CD1c-positive myeloid dendritic cell (primary cell): ENCODE measurements at regions not wholly inside any gene's neighbourhood (a gene's known extent, or its start where the extent isn't known, plus 50 kb on each side); places are given as distances from the start of the nearest gene placed in this dataset.

Experiments used
- DNase-seq: peaks from one replicate; pipeline ENCODE4 v3.0.0-alpha.2; 2016; ENCODE audit errors: extremely low spot score

DNA sequence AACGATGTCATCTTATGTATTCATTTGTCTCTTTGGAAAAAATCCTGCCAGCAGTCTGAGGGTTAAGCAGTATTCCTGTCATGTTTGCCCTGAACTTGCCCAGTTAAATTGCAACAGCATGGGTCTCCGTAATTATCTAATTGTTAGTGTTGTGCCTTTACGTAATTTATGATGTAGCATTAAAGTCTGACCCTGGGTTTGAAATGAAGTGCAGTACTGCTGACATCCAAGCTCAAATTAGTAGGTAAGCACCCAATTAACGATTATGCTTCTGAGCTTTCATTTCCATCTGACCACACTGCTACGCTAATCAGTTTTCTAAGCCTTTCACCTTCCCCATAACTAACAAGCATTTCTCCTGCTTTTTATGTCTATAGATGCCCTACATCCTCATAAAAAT, 241.8 kb downstream of the ARRDC4 start:
- no peak for DNase-seq

DNA sequence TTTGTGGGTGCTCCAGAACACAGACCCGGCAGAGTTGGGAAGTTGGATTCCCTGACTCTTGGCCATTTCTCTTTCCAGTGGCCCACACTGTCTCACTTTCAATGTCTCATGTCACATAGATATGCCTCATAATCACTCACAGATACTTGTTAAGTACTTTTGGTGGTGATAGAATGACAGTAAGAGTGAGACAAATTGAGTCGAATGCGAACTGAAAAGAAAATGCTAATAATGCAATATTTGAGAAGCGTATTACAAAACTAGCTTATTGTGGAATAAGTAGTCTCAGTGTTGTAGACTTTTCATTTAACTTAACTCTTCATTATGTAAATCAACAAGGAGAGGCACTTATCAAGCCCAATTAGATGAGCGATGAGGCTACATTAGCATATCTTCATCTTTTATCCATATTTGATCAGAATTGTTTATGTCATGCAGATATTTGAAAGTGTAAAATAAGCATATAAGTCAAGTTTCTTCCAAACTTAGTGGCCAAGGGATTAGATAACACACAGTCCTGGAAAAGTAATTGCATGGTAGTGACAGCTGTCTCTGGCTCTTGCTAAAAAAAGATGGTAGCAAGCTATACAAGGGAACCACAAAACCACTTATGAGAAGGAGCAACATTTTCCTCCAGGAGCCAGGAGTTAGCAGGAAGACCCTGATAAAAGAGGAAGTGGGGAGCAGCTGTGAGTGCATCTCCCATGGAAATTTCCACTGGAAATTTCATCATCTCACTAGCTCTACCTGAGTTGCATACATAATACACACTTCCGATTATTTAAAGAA, 243.6 kb downstream of the ARRDC4 start:
- no peak for DNase-seq

DNA sequence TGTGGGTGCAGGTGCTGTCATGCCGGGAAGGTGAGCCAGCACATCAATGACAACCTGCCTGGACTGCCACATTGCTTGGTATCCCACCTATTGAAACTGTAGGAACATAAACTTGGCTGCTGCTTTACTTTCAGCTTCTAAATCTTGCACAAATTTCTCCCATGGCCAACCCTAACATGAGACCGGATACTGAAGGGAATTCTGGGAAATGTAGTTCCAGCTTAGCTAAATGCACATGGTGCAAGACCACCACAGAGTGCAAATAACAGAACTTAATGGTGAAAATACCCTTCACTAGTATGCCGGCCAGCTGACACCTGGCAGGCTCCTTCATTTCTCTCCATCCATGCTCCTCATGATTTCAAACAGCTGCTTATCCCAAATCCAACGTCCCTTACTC, 247.4 kb downstream of the ARRDC4 start:
- DNase-seq, result no peak

DNA sequence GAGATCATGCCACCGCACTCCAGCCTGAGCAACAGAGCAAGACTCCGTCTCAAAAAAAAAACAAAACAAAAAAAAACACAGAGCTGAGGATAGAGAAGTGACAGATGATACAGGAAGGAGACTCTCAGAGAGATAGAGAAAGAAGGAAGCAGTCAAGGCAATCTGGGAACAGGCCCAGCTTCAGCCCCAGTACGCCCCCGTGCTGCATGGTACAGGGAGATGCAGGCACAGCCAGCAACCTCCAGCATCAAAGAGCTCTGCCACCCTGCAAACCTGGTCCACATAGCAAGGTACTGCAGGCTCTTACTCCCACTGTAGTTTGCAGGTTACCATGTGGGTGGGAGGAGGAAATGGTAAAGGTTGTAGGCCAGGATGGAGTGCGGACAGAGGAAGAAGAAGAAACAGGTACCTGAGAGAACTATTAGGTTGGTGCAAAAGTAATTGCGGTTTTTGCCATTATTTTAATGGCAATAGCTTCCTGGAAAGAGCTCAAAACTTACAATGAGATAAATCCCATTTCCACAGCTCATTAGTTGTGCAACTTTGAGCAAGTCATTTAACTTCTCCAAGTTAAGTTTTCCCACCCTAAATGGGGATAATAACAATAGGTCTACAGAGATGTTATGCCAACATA, 253.0 kb downstream of the ARRDC4 start:
- no peak for DNase-seq

DNA sequence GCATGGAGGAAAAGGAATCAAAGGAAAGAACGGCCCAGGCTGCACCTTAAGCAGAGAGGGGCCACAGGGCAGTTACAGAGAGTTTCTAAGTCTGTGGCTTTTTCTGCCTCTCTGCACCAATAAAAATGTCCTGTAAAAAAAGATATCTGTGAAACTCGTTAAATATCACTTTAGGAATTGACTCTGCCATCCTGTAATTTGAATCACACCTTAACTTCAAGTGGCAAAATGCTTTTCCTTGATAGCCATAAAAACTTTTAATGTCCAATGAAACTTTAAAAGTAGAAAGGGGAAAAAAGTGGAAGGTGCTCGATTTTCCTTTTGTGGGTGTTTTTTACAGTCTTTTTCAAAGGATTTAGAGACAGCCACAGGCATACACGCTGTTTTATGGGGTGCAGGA, 255.7 kb downstream of the ARRDC4 start:
- no peak for DNase-seq

DNA sequence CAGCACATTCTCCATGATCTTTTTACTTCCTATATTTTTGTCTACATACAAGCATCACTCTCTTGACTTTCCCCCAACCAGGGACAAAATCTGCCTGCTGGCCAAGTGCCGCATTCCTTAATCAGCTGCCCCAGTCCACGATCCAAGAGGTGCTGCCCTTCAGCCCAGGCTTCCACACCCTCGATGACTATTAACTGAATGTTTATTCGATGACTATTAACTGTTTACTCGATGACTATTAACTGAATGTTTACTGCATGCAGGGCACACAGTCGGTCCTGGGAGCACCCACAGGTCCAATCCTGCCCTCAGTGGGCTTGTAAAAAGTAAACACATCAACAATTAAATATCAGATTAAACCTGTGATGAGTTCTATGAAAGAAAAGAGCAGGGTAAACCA, 256.9 kb downstream of the ARRDC4 start:
- DNase-seq, result no peak

DNA sequence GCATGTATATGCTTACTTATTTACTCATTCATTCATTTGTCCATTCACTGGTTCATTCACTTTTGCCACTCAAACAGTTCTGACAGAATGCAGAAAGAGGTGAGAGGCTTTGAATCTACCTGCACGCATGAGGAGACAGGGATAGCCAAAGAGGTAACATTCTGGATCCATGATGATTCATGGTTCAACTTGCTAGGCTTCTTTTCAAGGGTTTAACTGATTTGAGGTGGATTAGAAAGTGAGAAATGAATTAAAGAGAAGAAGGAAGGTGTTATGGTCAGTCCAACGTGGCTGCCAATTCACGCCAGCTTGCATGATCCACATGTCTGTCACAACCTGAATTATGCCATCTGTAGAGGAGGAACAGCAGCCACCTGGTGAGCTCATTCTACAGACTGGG, 260.6 kb downstream of the ARRDC4 start:
- no peak for DNase-seq

DNA sequence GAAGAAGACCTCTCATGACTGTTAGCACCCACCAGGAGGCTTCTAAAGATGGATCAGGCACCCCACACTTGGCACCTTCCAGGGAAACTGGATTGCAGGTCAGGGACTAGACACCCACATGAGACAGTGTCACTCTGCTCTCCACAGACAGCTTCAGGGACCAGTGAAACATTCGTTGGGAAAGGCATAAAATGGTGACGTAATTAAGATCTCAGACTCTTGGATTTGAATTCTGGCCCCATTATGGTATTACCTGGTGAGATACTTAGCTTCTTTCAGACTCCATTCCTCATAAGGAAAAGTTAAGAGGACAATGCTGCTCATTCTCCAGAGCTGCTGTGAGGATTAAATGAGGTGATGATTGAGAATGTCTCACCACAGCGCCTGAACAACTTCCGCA, 261.1 kb downstream of the ARRDC4 start:
- DNase-seq, result no peak

DNA sequence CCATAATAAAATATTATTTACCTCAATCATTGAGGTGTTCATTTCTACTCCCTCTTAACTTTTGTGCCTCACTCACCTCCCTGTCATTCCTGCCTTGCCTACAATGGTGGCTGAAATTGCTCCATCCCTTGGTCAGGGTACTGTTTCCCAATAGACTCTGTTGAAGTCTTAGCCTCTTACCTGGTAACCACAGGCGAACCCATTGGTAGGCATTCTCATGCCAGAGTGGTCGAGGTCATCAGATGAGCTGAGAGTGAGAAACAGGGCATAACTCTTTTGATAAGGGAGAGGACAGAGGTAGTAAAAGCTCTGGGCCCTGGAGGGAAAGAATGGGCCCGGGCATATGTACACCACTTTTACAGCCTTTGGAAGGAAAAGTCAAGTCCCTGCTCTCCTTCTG, 265.6 kb downstream of the ARRDC4 start:
- no peak for DNase-seq

DNA sequence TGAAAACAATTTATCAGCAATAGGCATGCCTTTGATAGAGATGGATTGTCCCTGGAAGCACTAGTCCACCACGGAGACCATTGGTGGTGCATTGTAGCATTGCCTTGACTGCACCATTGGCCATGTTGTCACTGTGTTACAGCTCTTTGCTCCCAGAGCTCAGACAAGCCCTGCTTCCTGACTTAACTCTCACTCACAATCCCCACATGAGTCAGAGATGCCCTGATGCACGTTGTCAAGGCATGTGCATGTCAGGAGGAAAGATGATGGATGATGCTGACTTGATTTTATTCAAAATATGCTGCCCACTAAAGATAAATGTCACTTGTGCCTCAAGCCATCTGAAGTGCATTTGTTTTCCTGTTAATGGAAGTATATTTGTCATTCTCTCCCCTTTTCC, 266.1 kb downstream of the ARRDC4 start:
- no peak for DNase-seq

DNA sequence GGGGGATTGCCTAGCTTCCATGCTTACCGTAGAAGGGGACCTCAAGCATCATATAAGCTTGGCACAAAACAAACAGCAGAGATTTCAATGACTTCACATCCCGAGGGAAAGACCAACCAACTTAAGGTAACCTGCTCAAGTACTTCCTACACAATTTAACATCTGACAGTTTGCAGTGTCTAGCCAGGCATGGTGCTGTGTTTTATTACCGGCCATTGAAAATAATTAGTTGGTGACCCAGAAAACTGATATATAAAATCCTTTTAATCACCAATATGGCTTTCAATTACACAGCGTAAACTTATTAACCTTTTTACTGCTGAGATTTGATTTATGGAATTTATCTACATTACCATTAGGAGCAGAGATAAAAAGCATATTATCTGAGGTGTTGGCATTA, 268.3 kb downstream of the ARRDC4 start:
- no peak for DNase-seq

DNA sequence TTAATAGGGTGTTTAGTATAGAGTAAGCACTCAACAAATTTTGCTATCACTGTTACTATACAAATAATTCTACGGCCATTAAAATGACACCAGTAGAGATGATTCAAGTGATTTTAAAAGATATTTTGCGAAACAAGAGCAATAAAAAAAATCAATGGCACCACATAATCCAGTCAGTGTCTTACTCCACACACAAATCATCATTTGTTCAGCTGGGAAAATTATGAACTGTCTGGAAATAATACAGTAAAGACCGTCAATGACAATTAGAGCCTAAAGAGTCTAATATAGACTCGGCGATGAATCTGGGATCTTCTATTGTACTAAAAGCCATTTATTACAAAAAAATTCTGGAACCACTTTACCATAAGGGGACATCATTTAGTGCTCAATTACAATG, 270.5 kb downstream of the ARRDC4 start:
- DNase-seq, result no peak

DNA sequence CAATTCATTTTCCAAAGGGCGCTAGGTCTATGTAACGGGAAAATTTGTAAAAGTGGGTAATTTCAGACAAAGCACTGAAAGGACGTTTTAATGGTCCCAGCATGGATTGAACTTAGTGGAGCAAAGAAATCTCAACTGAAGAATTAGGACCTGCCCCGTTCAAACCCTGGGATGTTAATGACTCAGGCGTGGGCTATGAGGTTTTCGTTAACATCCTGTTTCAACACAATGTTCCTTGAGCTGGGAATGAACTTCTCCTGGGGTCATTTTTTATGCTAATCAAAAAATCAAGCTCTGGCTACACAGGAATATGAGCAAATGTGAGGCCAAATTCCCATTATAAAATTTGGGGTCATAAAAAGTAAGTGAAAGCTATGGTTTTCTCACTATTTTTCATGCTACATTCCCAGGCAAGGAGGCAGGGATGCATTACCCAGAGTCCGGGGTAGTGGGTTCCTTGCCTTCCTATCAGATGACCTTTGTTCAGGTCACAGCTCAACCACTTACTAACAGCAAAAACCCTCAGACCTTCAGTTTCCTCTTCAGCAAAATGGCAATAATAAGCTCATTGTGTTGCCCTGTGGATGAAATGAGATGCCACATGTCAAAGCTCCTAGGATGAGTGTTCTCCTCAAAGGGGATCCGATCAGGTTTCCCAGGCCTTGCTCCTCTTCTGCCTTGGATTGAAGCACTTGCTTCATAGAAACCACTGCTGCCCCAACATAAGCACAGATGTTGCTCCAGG, 271.4 kb downstream of the ARRDC4 start:
- DNase-seq, result no peak

DNA sequence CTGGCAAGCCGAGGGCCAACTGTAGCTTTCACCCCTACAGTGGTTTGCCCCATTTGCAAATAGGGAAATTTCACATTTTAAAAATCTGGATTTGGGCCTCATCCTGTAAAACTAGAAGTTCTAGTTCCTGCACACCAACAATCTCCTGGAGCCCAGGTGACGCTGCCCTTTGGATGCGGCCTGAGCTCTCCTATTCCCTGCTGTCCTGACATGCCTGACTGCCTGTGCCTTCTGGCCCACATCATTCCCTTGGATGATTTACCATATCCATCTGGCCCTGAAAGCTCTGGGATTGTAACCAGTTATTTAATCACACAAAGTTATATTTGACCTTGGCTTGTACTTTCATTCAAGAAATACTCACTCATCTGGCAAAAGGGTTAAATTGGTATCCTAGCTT, 272.3 kb downstream of the ARRDC4 start:
- no peak for DNase-seq

DNA sequence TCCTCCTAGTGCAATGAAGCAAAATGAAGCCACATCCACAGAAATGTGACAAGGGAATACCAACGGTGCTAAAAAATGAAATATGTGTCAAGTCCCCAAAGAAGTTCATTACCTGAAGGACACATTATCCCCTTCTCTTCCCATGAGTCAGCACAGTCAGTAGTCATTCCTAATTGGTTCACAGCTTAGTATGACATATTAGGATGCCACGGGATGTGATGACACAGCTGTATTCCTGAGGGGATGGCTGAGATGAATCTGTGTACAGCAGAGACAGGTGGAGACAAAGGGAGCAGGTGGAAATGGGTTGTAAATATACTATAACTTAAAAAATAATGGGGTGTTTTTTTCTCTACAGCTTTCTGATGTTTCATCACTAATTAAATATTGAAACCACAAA, 273.4 kb downstream of the ARRDC4 start:
- DNase-seq, result no peak

DNA sequence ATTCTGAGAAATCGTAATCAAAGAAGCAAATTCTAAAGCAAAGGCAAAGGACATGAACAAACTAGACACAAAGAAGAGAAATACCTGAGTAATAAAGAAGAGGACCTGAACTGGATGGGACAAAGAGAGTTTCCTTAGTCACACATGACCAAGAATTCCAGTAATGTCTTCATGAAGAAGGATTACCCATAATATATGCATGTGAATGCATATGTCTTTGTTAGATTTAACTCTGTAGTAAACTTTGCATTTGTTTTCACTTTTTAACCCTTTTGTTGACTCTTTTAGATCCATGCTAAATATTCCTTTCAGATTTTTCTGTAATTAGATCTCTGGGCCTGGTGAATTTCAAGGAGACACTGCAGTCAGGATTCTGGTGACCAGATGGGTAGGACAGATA, 279.8 kb downstream of the ARRDC4 start:
- DNase-seq, result no peak

DNA sequence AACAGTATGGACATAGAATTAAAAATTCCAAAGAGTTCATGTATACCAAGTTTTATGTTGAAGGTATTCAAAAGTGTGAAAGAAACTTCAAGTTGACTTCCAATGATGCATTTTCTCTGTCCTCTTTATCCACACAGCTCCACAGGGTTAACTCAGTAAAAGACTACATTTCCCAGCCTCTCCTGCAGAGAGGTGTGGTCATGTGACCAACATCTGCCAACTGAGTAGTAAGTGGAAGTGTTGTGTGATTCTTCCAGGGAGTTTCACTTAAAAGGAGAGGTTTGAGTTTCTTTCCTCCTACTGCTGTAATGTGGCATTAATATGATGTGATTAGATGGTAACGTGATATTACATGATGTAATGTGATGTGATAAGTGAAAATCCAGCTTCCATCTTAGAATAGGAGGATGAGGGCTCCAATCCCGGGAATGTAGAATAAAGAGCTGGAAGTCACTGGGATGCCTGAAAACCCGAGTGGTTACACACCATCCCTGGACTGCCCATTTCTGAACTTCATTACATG, 280.6 kb downstream of the ARRDC4 start:
- no peak for DNase-seq

DNA sequence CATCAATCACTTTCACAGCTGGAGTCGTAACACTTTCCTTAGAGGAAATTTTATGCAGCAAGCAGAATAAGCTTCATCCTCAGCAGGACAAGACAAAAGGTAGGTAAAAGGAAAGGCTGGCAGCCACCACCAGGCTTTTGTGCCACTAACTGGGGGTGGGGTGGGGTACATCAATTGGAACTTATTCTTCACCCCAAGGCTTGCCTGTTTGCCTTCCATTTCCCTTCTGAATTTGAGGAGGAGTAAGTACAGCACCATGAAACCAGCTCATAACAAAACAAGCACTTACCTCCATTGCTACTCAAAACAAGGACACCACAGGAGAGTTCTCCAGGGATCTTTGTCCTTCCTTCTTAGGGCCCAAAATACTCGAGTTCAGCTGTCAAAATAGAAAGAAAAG, 296.8 kb downstream of the ARRDC4 start:
- DNase-seq, result no peak

DNA sequence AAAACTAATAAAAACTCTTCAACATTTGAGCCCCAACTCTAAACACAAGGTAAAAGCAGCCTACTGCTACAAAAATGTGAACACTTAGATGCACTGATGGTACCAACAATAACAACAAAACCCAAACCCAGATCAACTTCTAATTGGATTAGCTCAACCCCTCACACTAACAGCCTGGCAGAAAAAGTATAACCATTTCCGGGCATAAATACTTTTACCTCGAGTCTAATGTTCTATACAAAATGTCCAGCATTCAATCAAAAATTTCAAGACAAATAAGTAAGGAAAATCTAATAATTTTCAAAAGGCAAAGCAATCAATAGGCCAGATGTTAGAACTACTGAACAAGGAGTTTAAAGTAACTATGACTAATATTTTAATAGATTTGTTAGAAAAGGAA, 303.3 kb downstream of the ARRDC4 start:
- DNase-seq, result no peak

DNA sequence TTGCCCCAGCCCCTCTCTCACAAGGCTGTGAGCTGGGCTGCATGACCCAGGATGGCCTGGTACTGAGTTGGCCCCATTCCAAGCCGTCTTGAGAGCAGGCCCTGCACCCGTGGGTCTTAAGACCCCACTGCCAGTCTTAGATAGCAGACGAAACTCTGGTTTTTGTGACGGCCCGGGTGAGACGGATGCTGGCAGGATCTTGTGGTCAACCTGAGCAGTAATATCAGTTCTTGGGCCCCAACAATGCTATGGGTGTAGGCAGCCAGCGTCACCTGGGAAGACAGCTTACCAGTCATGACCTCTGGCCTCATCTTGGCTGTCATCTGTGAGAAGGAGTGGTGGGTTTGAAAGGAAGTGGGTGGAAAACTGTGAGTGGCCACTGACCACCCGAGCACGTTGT, 305.8 kb downstream of the ARRDC4 start:
- DNase-seq, result no peak

DNA sequence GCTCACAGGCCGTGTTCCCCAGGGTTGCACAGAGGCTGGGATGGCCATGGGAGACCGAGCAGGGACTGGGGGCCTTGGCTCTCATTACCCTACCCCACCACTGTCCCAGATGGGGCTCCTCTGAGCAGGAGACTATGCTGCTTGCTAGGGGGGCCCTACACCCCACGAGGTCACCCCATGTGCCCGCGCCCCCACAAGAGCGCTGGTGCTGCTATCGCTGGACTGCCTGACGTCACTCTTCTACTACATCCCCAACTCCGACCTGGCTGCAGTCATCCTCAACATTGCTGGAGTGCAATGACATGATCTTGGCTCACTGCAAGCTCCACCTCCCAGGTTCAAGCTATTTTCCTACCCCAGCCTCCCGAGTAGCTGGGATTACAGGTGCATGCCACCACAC, 307.7 kb downstream of the ARRDC4 start:
- no peak for DNase-seq

DNA sequence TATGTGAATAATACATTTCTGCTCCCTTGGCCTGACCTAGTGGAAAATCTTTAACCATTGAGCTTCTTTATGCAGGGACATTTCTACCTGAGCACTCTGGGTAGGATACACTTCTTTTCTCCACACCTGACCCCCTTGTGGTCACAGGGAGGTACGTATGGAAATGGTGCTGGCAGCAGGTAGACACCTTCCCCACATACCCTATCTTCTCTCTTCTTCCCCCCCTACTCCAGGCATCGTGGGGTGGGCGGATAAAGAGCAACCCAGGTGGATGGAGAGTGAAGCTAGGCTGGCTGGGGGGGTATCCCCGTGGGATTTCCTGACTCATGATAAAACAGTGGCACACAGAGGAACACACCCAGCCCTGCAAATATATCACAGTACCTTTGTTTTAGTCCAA, 312.1 kb downstream of the ARRDC4 start:
- no peak for DNase-seq

DNA sequence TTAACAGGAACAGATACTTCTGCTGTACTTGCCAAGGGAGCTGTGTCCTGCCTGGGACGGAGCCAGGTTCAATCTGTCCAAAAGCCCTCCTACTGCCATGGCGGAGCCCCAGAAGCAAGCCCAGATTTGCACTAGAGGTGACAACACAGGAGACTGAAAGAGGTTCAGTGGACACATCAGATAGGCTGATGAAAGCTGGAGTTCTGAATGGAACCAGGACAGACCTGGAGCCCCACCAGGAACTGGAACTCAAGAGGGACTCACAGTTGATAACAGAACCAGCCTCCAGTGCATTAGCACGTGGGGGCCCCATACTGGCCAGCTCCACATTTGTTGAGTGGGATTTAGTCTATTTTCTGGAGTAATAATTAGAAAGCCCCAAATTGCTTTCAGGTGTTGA, 315.5 kb downstream of the ARRDC4 start:
- DNase-seq, result no peak
